ENCODE measurements at regions not wholly inside any gene's neighbourhood (a gene's known extent, or its start where the extent isn't known, plus 50 kb on each side); places are given as distances from the start of the nearest gene placed in this dataset.
"Not testable (repeated sequence)": the region's sequence is repeated elsewhere in the genome, so short reads cannot be mapped to it uniquely, and the experiment has no call there.

DNA sequence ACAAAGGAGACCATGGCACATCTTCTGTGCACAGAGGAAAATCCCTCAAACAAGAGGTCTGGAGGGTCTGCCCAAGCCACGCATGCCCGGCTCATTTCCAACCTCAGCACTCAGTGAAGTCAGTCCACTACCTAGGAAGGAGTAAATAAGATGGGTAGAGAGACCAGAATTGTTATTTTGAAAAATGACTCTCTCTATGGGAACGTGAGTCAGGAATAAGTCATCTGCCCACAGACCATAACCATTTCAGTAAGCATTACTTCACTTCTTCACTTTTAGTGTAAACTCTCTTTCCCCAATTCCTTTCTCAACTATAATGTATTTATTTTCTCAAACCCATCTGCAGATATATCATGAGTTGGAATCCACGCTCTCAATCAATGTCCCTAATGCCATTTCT, 1039.9 kb upstream of the USP15 start:
- POLR2A ChIA-PET: no interaction called here
- no peaks in the 10 kb centered on the region for H3K27me3 Mint-ChIP-seq
- Histone ChIP-seq H3K36me3 (ENCODE audit: control insufficient read depth in 2 of 2, extremely low read depth in 1 of 2, insufficient read depth in 1 of 2, low read length in 1 of 2) (no peaks in the 10 kb centered on the region), H3K27me3 (replicated peaks in 1 of 2; ENCODE audit: control insufficient read depth in 2 of 2, extremely low read depth in 1 of 2, insufficient read depth in 2 of 2, low read length in 1 of 2) (no peaks in the 10 kb centered on the region), H3K9me3 (no peaks in the 10 kb centered on the region), H3K4me1 (ENCODE audit: control insufficient read depth in 1 of 2, extremely low read depth in 1 of 2, insufficient read depth in 2 of 2, low read length in 2 of 2) (no peaks in the 10 kb centered on the region), H3K4me3 (ENCODE audit: control insufficient read depth in 1 of 2, extremely low read depth in 1 of 2, low read length in 1 of 2) (no peak overlapping the region), H3K27ac (ENCODE audit: low read length) (no peak overlapping the region)
- no peak for ATAC-seq (replicated peaks in 1 of 4)
- no peak for DNase-seq
- WGBS (ENCODE audit: insufficient coverage): 75% methylated on average over 1 of the region's 4 CpGs
- H3K36me3 Mint-ChIP-seq: no peaks in the 10 kb centered on the region
- H3K27ac Mint-ChIP-seq: no peak overlapping the region
- H3K4me1 Mint-ChIP-seq: no peaks in the 10 kb centered on the region
- CTCF ChIA-PET: no interaction called here
- no peak overlapping the region for H3K4me3 Mint-ChIP-seq
- peaks cover 8 to 21% (median 17%) of the 10 kb centered on the region in 3 donors for H3K9me3 Mint-ChIP-seq

DNA sequence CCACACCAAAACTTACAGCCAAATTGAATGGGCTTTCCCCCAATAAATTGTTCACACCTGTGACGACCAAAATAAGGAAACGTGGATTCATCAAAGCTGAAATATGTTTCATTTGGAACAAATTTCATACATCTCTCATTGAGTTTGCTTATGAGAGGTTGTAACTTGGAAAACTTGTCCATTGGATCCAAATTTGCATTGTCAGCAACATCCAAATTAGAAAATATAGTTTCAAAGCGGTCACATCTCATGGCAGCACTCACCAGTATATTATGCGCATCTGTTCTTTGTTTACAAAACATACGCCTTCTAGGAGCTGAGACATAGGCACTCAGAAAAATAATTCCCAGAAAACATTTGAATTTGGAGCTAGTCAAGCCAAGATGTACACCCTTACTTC, 1028.2 kb upstream of the USP15 start:
- no peaks in the 10 kb centered on the region for H3K4me1 ChIP-seq (ENCODE audit: control insufficient read depth in 1 of 2, extremely low read depth in 1 of 2, insufficient read depth in 2 of 2, low read length in 2 of 2)
- 83% methylated on average over 2 of the region's 5 CpGs for WGBS (ENCODE audit: insufficient coverage)
- Mint-ChIP-seq H3K9me3 (peaks cover 10 to 39% (median 11%) of the 10 kb centered on the region in 3 donors), H3K4me1 (no peaks in the 10 kb centered on the region), H3K27ac (no peak overlapping the region), H3K36me3 (no peaks in the 10 kb centered on the region), H3K27me3 (no peaks in the 10 kb centered on the region), H3K4me3 (no peak overlapping the region)
- no peak overlapping the region for H3K4me3 ChIP-seq (ENCODE audit: control insufficient read depth in 1 of 2, extremely low read depth in 1 of 2, low read length in 1 of 2)
- H3K9me3 ChIP-seq: no peaks in the 10 kb centered on the region
- H3K27me3 ChIP-seq (replicated peaks in 1 of 2; ENCODE audit: control insufficient read depth in 2 of 2, extremely low read depth in 1 of 2, insufficient read depth in 2 of 2, low read length in 1 of 2): no peaks in the 10 kb centered on the region
- H3K36me3 ChIP-seq (ENCODE audit: control insufficient read depth in 2 of 2, extremely low read depth in 1 of 2, insufficient read depth in 1 of 2, low read length in 1 of 2): no peaks in the 10 kb centered on the region
- ATAC-seq (replicated peaks in 1 of 4): no peak
- ChIA-PET POLR2A (no interaction called here), CTCF (no interaction called here)
- H3K27ac ChIP-seq (ENCODE audit: low read length): no peak overlapping the region
- DNase-seq: no peak

DNA sequence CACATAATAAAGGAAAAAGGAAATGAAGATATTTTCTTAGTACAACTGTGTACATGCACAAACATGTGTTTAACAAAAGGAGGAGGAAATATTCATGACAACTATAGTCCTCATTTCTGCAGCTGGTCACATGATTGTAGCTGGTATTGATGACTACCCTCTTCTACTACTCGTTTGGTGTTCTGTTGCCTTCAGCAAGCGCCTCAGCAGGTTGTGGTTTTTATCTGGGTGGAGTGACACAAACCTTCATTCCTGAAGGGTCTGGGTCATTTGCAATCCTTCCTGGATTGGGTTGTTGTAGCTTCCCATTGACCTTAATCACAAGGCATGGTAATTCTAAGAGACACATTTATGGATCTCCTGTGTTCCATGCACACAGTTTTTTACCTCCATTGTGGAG, 1009.9 kb upstream of the USP15 start:
- Histone ChIP-seq H3K9me3 (peaks cover 3% of the 10 kb centered on the region), H3K27me3 (replicated peaks in 1 of 2; ENCODE audit: control insufficient read depth in 2 of 2, extremely low read depth in 1 of 2, insufficient read depth in 2 of 2, low read length in 1 of 2) (no peaks in the 10 kb centered on the region), H3K27ac (ENCODE audit: low read length) (no peak overlapping the region), H3K36me3 (ENCODE audit: control insufficient read depth in 2 of 2, extremely low read depth in 1 of 2, insufficient read depth in 1 of 2, low read length in 1 of 2) (no peaks in the 10 kb centered on the region), H3K4me1 (ENCODE audit: control insufficient read depth in 1 of 2, extremely low read depth in 1 of 2, insufficient read depth in 2 of 2, low read length in 2 of 2) (no peaks in the 10 kb centered on the region), H3K4me3 (ENCODE audit: control insufficient read depth in 1 of 2, extremely low read depth in 1 of 2, low read length in 1 of 2) (no peak overlapping the region)
- CTCF ChIA-PET: no interaction called here
- Mint-ChIP-seq H3K4me1 (no peaks in the 10 kb centered on the region), H3K27ac (no peak overlapping the region), H3K36me3 (no peaks in the 10 kb centered on the region), H3K9me3 (peaks cover 3 to 13% (median 6%) of the 10 kb centered on the region in 3 donors), H3K27me3 (no peaks in the 10 kb centered on the region), H3K4me3 (no peak overlapping the region)
- POLR2A ChIA-PET: no interaction called here
- WGBS (ENCODE audit: insufficient coverage): no CpG with 5 or more reads among the region's 2 CpGs
- no peak for DNase-seq
- ATAC-seq (replicated peaks in 1 of 4): no peak

DNA sequence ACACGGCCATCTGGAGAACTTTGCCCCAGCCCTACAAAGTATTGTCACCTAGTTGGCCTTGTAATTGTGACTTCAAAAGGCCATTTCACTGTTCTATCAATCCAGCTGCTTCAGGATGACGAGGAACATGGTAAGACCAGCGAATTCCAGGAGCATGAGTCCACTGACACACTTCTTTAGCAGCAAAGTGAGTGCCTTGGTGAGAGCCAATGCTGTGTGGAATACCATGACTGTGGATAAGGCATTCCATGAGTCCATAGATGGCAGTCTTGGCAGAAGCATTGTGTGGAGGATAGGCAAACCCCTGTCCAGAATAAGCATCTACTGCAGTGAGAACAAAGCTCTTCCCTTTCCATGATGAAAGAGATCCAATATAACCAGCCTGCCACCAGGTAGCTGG, 1009.1 kb upstream of the USP15 start:
- Histone ChIP-seq H3K9me3 (peaks cover 3% of the 10 kb centered on the region), H3K36me3 (ENCODE audit: control insufficient read depth in 2 of 2, extremely low read depth in 1 of 2, insufficient read depth in 1 of 2, low read length in 1 of 2) (no peaks in the 10 kb centered on the region), H3K27me3 (replicated peaks in 1 of 2; ENCODE audit: control insufficient read depth in 2 of 2, extremely low read depth in 1 of 2, insufficient read depth in 2 of 2, low read length in 1 of 2) (no peaks in the 10 kb centered on the region), H3K27ac (ENCODE audit: low read length) (no peak overlapping the region), H3K4me1 (ENCODE audit: control insufficient read depth in 1 of 2, extremely low read depth in 1 of 2, insufficient read depth in 2 of 2, low read length in 2 of 2) (no peaks in the 10 kb centered on the region), H3K4me3 (ENCODE audit: control insufficient read depth in 1 of 2, extremely low read depth in 1 of 2, low read length in 1 of 2) (no peak overlapping the region)
- ATAC-seq (replicated peaks in 1 of 4) (no peak), DNase-seq (no peak)
- Mint-ChIP-seq H3K27ac (no peak overlapping the region), H3K27me3 (no peaks in the 10 kb centered on the region), H3K9me3 (peaks cover 3 to 11% (median 6%) of the 10 kb centered on the region in 3 donors), H3K4me3 (no peak overlapping the region), H3K36me3 (no peaks in the 10 kb centered on the region), H3K4me1 (no peaks in the 10 kb centered on the region)
- 62% methylated on average over 3 of the region's 3 CpGs for WGBS (ENCODE audit: insufficient coverage)
- POLR2A ChIA-PET: no interaction called here
- CTCF ChIA-PET: no interaction called here

DNA sequence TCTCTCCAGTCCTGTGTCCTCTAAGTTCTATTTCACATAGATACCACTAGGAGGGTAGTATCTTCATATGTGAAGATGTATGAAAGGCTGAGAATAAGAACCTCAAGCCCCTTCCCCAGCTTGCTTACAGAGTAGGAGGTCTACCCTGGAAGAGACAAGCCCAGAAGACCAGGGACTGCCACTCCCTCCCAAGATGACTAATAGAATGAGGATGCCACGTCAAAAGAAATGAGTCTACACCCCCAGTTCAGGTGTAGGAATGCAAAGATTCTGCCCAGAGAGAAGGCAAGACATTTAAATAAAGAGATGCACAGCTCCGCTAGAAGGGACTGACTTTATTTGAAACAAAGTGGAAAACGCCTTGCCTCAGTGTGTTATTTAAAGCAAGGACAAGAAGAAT, 1006.0 kb upstream of the USP15 start:
- Mint-ChIP-seq H3K4me3 (no peak overlapping the region), H3K9me3 (peaks cover 0 to 7% (median 6%) of the 10 kb centered on the region in 3 donors), H3K36me3 (no peaks in the 10 kb centered on the region), H3K27me3 (no peaks in the 10 kb centered on the region), H3K4me1 (no peaks in the 10 kb centered on the region), H3K27ac (no peak overlapping the region)
- ATAC-seq (replicated peaks in 1 of 4) (no peak), DNase-seq (no peak)
- WGBS (ENCODE audit: insufficient coverage): 58% methylated on average over 3 of the region's 3 CpGs
- no peaks in the 10 kb centered on the region for H3K36me3 ChIP-seq (ENCODE audit: control insufficient read depth in 2 of 2, extremely low read depth in 1 of 2, insufficient read depth in 1 of 2, low read length in 1 of 2)
- H3K27ac ChIP-seq (ENCODE audit: low read length): no peak overlapping the region
- ChIA-PET POLR2A (no interaction called here), CTCF (no interaction called here)
- H3K4me1 ChIP-seq (ENCODE audit: control insufficient read depth in 1 of 2, extremely low read depth in 1 of 2, insufficient read depth in 2 of 2, low read length in 2 of 2): no peaks in the 10 kb centered on the region
- no peak overlapping the region for H3K4me3 ChIP-seq (ENCODE audit: control insufficient read depth in 1 of 2, extremely low read depth in 1 of 2, low read length in 1 of 2)
- no peaks in the 10 kb centered on the region for H3K27me3 ChIP-seq (replicated peaks in 1 of 2; ENCODE audit: control insufficient read depth in 2 of 2, extremely low read depth in 1 of 2, insufficient read depth in 2 of 2, low read length in 1 of 2)
- no peaks in the 10 kb centered on the region for H3K9me3 ChIP-seq

DNA sequence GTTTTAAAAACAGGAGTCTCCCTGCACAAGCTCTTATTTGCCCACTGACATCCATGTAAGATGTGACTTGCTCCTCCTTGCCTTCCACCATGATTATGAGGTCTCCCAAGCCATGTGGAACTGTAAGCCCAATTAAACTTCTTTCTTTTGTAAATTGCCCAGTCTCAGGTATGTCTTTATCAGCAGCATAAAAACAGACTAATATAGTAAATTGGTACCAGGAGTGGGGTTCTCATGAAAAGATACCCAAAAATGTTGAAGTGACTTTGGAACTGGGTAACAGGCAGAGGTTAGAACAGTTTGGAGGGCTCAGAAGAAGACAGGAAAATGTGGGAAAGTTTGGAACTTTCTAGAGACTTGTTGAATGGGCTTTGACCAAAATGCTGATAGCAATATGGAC, 995.9 kb upstream of the USP15 start:
- POLR2A ChIA-PET; H3K4me3 ChIP-seq (ENCODE audit: control insufficient read depth in 1 of 2, extremely low read depth in 1 of 2, low read length in 1 of 2); H3K36me3 ChIP-seq (ENCODE audit: control insufficient read depth in 2 of 2, extremely low read depth in 1 of 2, insufficient read depth in 1 of 2, low read length in 1 of 2); ATAC-seq (replicated peaks in 1 of 4); H3K36me3 Mint-ChIP-seq; H3K27me3 Mint-ChIP-seq; DNase-seq; H3K27ac Mint-ChIP-seq; H3K4me1 Mint-ChIP-seq; H3K9me3 ChIP-seq; H3K27me3 ChIP-seq (replicated peaks in 1 of 2; ENCODE audit: control insufficient read depth in 2 of 2, extremely low read depth in 1 of 2, insufficient read depth in 2 of 2, low read length in 1 of 2); CTCF ChIA-PET; H3K27ac ChIP-seq (ENCODE audit: low read length); H3K4me1 ChIP-seq (ENCODE audit: control insufficient read depth in 1 of 2, extremely low read depth in 1 of 2, insufficient read depth in 2 of 2, low read length in 2 of 2); H3K4me3 Mint-ChIP-seq: not testable (repeated sequence)
- H3K9me3 Mint-ChIP-seq: peaks cover 9 to 45% (median 22%) of the 10 kb centered on the region in 3 donors

DNA sequence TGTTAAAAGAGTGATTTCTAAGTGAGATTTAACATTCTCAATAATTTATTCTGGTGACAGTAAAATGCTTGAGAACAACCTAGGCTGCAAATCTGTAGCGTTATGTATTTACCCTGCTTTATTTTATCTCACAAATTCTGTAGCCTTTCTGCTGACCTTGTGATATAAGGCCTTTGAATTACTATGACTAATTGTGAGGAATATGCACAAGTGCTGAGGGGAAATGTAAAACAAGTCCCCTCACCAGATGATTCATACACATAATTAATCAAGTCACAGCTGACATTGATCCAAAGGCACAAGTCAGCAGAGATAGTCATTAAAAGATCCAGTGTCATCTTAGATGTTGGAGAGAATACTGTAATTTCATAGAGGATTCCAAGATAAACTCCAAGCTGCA, 992.7 kb upstream of the USP15 start:
- CTCF ChIA-PET: no interaction called here
- POLR2A ChIA-PET: no interaction called here
- DNase-seq (no peak), ATAC-seq (replicated peaks in 1 of 4) (no peak)
- Mint-ChIP-seq H3K27ac (no peak overlapping the region), H3K4me3 (no peak overlapping the region), H3K27me3 (no peaks in the 10 kb centered on the region), H3K36me3 (no peaks in the 10 kb centered on the region), H3K9me3 (peaks cover 17 to 42% (median 22%) of the 10 kb centered on the region in 3 donors), H3K4me1 (no peaks in the 10 kb centered on the region)
- Histone ChIP-seq H3K4me3 (ENCODE audit: control insufficient read depth in 1 of 2, extremely low read depth in 1 of 2, low read length in 1 of 2) (no peak overlapping the region), H3K36me3 (ENCODE audit: control insufficient read depth in 2 of 2, extremely low read depth in 1 of 2, insufficient read depth in 1 of 2, low read length in 1 of 2) (no peaks in the 10 kb centered on the region), H3K9me3 (no peaks in the 10 kb centered on the region), H3K4me1 (ENCODE audit: control insufficient read depth in 1 of 2, extremely low read depth in 1 of 2, insufficient read depth in 2 of 2, low read length in 2 of 2) (no peaks in the 10 kb centered on the region), H3K27me3 (replicated peaks in 1 of 2; ENCODE audit: control insufficient read depth in 2 of 2, extremely low read depth in 1 of 2, insufficient read depth in 2 of 2, low read length in 1 of 2) (no peaks in the 10 kb centered on the region), H3K27ac (ENCODE audit: low read length) (no peak overlapping the region)
- WGBS (ENCODE audit: insufficient coverage): no CpG with 5 or more reads among the region's 1 CpG

All from T-cell (primary cell).